GM23248 (cell line): ENCODE measurements at regions not wholly inside any gene's neighbourhood (a gene's known extent, or its start where the extent isn't known, plus 50 kb on each side); places are given as distances from the start of the nearest gene placed in this dataset.

Source experiments
- EZH2 ChIP-seq: fragments of 200-600 bp; sonication (generic); IDR thresholded peaks from 2 replicates; pipeline ENCODE4 v1.6.1; 2018; ENCODE audit warnings: antibody characterized with exemption, mild to moderate bottlenecking; ENCODE audit not compliant: insufficient read depth, poor library complexity, severe bottlenecking
- EZH2phosphoT487 ChIP-seq: fragments of 200-600 bp; sonication (generic); IDR thresholded peaks from 2 replicates; pipeline ENCODE4 v1.6.1; 2018; ENCODE audit warnings: antibody characterized with exemption, moderate library complexity, mild to moderate bottlenecking, low read depth; ENCODE audit not compliant: insufficient read depth

GRCh38 chr3:63150880-63151279 lies 127.2 kb upstream of the SYNPR start:
- TF ChIP-seq EZH2 (no peak), EZH2phosphoT487 (no peak)
